Colonic mucosa (tissue), 4 donors: ENCODE measurements at regions not wholly inside any gene's neighbourhood (a gene's known extent, or its start where the extent isn't known, plus 50 kb on each side); places are given as distances from the start of the nearest gene placed in this dataset.

Source experiments
- DNase-seq: peaks from one replicate; pipeline ENCODE4 v3.0.0-alpha.2; 2020
- H3K27ac ChIP-seq: fragments of 200-600 bp; one replicate; pipeline ENCODE4 v1.8.0; 2021
- H3K27me3 ChIP-seq: fragments of 200-600 bp; one replicate; pipeline ENCODE4 v1.8.0; 2021
- H3K36me3 ChIP-seq: fragments of 200-600 bp; one replicate; pipeline ENCODE4 v1.8.0; 2021
- H3K4me1 ChIP-seq: fragments of 200-600 bp; one replicate; pipeline ENCODE4 v1.8.0; 2021; ENCODE audit warnings: mild to moderate bottlenecking
- H3K4me3 ChIP-seq: fragments of 200-600 bp; one replicate; pipeline ENCODE4 v1.8.0; 2021
- H3K9ac ChIP-seq, 2 donors: one replicate each; pipeline ENCODE4 v1.7.0; 2013; ENCODE audit warnings: control low read depth in 2 of 2, low read depth in 2 of 2, low read length in 2 of 2
- H3K9me3 ChIP-seq: fragments of 200-600 bp; one replicate; pipeline ENCODE4 v1.8.0; 2021
- CTCF ChIP-seq: fragments of 200-600 bp; IDR thresholded peaks from one replicate; pipeline ENCODE4 v1.8.0; 2022; ENCODE audit warnings: antibody characterized with exemption, mild to moderate bottlenecking
- intact Hi-C: fragments of 100-400 bp; cut with DNase I; formaldehyde crosslinking; loops from one replicate; pipeline ENCODE4 v1.14.1; 2022
- donor health status: healthy.
- donor health status: DM: no; HTN: no; CAD: no.
- donor health status: DM: no; HTN: no; CAD: no.

GRCh38 chrX:113548308-113549015, 707.8 kb upstream of the AMOT start:
- Histone ChIP-seq H3K4me1 (no peaks in the 10 kb centered on the region), H3K27ac (no peak overlapping the region), H3K4me3 (no peak overlapping the region), H3K27me3 (no peaks in the 10 kb centered on the region), H3K36me3 (no peaks in the 10 kb centered on the region), H3K9ac (no peak overlapping the region), H3K9me3 (no peaks in the 10 kb centered on the region)
- TF ChIP-seq CTCF, result no peak
- no peak for DNase-seq
- intact Hi-C loops, result no loop called here

- Histone ChIP-seq H3K27ac (no peak overlapping the region), H3K4me1 (no peaks in the 10 kb centered on the region), H3K9me3 (no peaks in the 10 kb centered on the region), H3K27me3 (no peaks in the 10 kb centered on the region), H3K4me3 (no peak overlapping the region), H3K9ac (no peak overlapping the region), H3K36me3 (no peaks in the 10 kb centered on the region)
- intact Hi-C loops, result no loop called here
- DNase-seq, result no peak
- no peak for TF ChIP-seq CTCF
Observed at GRCh38 chrX:113545040-113545439, 704.4 kb upstream of the AMOT start.

- no peaks in the 10 kb centered on the region for H3K4me1 ChIP-seq
- no peak for TF ChIP-seq CTCF
- DNase-seq, result no peak
- no peaks in the 10 kb centered on the region for H3K36me3 ChIP-seq
- H3K27me3 ChIP-seq, result no peaks in the 10 kb centered on the region
- no peaks in the 10 kb centered on the region for H3K9me3 ChIP-seq
- H3K27ac ChIP-seq, result no peak overlapping the region
- no peak overlapping the region for H3K4me3 ChIP-seq
- intact Hi-C loops, result no loop called here
- H3K9ac ChIP-seq, result no peak overlapping the region
Observed at GRCh38 chrX:113539599-113540356, 699.1 kb upstream of the AMOT start.

GRCh38 chrX:113529426-113530013, 688.9 kb upstream of the AMOT start:
- TF ChIP-seq CTCF, result no peak
- H3K9me3 ChIP-seq, result no peaks in the 10 kb centered on the region
- no peak for DNase-seq

GRCh38 chrX:113522814-113523213, 682.2 kb upstream of the AMOT start:
- Histone ChIP-seq H3K36me3 (no peaks in the 10 kb centered on the region), H3K9me3 (no peaks in the 10 kb centered on the region), H3K27ac (no peak overlapping the region), H3K4me1 (no peaks in the 10 kb centered on the region), H3K4me3 (no peak overlapping the region), H3K27me3 (no peaks in the 10 kb centered on the region), H3K9ac (no peak overlapping the region)
- no peak for TF ChIP-seq CTCF
- DNase-seq, result no peak
- intact Hi-C loops, result no loop called here

More at GRCh38 chrX:113529426-113530013, 688.9 kb upstream of the AMOT start:
- Histone ChIP-seq H3K36me3 (no peaks in the 10 kb centered on the region), H3K4me3 (no peak overlapping the region), H3K27ac (no peak overlapping the region), H3K27me3 (no peaks in the 10 kb centered on the region), H3K9ac (no peak overlapping the region), H3K4me1 (no peaks in the 10 kb centered on the region)
- intact Hi-C loops, result no loop called here
